GM19397 (cell line): ENCODE measurements at regions not wholly inside any gene's neighbourhood (a gene's known extent, or its start where the extent isn't known, plus 50 kb on each side); places are given as distances from the start of the nearest gene placed in this dataset.
"Not testable (repeated sequence)": the region's sequence is repeated elsewhere in the genome, so short reads cannot be mapped to it uniquely, and the experiment has no call there.

Experiments used
- ATAC-seq: cut with Tn5 transposase; IDR thresholded peaks from one replicate; pipeline ENCODE4 v1.9.1; 2021; ENCODE audit warnings: mild to moderate bottlenecking, moderate library complexity; ENCODE audit not compliant: unreplicated experiment

DNA sequence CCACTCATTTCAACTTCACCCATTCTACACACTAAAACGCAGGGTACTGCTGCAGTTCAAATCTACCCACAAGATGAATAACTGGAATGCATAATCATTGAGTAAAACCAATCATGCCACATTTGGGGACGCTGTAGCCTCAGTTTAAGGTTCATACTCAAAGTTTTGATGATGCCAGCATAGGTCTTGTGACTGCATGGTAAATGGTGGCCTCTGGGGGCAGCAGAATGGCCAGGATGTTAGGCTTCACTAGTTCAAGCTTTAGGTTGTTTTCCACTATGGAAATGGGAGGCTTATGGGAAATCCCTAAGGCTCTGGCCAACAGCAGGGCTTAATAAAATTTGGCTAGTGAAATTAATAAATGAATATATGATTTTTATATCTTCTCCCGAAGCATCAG is 104.3 kb upstream of the TSC22D2 start:
- ATAC-seq = peak; percentile 67

DNA sequence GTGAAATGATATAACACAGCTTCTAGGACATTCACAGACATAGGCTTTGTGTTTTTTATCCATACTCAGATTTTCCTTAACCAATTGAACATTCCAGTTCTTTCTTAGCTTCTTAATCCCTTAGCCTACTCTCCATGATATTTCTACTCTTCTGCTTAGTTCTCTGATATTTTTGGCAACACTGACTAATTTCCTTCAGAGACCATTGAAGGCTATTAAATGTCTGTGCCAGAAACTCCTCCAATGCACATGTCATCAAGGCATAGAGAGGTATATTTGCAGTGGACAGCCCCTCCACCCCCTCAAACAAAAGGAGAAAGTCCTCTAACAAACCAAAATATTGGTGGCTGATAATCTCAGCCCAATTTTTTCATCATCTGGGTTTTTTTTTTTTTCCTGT is 105.9 kb upstream of the TSC22D2 start:
- ATAC-seq = no peak

DNA sequence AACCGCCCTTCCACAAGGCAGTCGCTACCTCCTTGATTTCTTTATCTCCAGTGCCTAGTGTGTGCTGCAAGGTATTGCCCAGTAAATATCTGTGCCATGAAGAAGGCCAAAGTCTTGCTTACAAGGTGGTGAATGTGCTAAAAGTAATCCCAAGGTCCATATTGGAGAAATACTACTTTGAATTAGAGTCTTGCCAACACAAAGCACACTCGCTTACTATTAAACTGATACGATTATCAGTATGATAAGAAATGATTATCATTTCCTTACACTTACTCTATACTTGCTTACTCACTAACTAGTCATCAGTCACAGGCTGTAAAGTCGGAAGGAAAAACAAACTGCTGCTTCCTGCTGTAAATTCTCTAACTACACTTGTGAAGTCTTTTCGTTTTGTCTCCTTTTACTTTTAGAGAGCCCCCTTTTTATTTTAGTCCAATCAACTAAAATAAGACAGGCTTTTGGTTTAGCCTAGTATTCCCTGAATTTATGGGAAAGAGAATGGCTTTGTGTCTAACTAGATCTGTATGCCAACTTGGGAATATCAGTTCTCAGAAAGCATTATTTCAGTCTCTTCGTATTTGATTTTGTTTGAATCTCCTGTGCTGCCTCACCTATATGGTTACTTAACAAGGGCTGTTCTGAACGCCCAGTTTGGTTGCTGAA is 107.1 kb upstream of the TSC22D2 start:
- no peak for ATAC-seq

DNA sequence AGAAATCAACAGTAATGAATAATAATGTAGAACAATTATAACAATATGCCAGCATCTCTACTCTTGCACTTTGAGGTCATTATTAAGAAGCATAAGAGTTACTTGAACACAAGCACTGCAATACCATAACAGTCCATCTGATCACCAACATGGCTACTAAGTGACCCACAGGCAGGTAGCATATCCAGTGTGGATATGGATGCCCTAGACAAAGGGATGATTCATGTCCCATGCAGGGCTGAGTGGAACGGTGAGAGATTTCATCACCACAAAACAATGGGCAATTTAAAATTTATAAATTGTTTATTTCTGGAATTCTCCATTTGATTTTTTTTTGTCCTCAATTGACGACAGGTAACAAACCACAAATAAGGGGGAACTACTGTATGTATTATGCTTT is 107.7 kb upstream of the TSC22D2 start:
- no peak for ATAC-seq

DNA sequence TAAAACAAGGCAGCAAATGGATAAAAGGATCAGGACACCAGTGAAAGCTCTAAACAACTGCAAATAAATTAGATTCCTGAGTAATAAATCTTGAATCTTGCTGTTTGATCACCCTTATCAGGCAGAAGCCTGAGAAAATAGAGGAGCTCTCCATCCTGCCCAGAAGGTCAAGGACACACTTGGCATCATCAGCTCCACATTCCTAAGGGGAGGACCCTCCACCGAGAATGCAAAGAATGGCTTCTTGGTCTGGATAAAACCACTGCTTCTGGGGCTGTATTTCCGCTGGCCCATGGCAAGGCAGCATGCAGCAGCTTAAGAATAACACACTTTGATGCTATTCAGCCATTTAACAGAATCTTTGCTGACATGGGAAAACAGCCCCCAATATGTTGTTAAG is 108.9 kb upstream of the TSC22D2 start:
- no peak for ATAC-seq

DNA sequence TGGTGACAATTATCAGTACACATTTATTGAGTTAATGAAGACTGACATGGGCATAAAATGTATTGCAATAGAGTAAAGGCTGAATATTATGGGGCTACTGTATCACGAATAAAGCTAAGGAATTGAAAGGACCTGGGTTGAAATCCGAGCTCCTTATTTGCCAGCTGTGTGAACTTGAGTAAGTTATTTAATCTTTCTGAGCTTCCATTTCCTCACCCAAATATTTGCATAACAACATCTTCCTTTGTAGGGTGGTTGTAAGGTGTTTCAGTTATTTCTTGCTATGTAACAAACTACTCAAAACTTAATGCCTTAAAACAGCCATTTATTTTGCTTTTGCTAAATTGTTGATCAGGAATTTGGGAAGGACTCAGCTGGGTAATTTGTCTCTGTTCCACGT is 111.1 kb upstream of the TSC22D2 start:
- no peak for ATAC-seq

DNA sequence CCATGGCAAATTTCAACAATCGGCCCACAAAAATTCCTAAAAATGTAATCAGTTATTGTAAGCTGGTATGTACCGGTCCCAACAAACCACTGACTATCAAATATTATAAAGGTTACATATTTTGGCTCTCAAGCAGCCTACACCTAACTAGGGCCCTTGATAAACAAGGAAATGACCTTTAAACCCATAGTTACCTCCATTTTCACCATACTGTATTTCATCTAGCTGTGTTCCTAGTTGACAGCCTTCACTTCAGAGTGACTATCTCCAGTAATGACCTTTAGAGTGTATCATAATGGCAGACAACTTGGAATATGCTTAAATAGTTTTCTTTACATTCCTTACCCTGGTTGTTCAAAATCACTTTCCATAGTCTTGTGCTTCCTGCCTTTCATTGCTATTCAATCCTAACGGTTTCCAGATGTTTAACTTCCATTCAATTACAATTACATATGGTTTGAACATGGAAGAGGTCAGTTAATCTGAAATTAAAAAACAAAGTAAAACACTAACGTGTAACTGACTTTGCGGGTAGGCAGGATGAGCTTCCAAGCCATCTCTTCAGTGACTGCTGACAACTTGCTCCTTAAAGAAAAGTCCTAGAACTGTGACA is 111.9 kb upstream of the TSC22D2 start:
- no peak for ATAC-seq

DNA sequence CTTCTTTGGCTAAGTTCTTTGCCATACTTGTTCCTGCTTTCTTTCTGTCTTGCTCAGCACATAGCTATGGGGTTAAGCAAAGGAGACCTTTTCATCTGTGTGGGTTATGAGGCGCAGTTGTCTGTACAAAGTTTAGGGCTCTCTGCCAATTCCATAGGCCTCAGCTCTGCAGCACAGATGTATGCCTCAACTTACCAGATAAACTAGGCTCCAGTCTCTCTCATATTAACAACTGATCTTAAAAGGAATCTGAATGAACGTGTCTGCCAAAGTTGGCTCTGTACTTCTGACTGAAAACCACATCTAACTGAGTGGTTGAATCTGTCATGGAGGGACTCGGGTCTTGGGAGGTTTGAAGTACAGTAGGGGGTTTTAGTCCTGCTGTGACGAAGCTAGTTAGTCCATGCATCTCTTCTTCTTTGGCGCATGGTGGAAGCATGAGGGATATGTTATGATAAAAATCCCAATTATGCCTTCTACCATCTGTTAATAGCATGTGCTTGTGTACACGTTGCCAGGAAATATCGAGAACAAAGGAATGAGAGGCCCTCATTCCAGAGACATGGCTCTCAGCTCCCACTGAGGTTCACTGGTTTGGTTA is 114.6 kb upstream of the TSC22D2 start:
- ATAC-seq = no peak

DNA sequence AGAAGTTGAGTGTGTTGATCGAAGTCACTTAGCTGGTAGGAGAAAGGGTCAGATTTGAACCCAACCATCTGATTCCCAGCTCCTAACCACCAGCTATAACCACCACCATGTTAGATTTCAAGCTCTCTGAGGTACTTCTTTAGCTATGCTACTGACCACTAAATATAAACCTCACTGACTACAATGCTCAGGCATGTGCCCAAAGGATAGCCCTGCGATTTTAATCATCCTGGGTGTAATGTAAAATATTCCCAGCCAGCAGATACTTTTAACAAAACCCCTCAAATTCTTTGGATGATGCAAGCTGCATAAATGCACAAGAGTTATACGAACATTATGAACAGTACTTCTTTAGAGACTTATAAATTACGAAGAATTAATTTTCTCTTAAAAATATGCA is 115.2 kb upstream of the TSC22D2 start:
- ATAC-seq = no peak

DNA sequence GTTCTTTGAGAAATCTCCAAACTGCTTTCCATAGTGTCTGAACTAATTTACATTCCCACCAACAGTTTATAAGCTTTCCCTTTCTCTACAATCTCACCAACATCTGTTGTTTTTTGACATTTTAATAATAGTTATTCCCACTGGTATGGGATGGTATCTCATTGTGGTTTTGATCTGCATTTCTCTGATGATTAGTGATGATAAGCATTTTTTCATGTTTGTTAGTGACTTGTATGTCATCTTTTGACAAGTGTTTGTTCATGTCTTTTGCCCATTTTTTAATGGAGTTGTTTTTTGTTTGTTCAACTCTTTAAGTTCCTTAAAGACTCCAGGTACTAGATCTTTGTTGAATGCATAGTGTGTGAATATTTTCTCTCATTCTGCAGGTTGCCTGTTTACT is 116.6 kb upstream of the TSC22D2 start:
- ATAC-seq = no peak

DNA sequence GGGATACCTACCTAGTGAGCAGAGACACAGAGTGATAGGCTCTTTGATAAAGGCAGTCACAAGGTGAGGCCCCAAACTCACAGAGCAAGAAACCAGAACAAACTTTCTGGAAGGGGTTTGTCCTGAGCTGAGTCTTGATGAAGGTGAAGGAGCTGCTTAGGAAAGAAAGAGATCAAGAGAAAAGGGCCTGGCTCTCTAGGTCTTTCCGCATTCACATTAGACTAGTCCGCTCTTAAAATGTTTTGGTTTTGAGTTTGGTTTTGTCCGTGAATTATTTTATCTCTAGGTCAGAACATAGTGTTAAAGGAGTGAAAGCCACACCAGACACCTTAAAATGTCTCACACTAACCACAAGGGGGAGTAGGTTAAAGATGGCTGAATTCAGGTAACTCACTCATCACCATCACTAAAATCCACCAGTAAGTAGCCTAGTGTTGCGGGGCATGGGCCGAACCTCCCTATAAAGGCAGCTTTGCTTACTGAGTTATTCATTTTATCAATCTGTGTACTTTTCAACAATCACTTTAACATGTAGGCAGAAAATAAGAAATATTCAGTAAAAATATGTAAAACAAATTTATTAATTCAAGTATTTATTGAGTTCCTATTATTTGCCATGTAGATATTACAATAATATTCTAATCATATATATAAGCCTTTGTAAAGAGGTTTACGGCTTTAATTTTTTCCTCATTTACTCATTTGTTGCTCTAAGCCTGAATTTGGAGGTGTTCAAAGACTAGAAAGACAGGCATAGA is 121.5 kb upstream of the TSC22D2 start:
- peak; percentile 64 for ATAC-seq

DNA sequence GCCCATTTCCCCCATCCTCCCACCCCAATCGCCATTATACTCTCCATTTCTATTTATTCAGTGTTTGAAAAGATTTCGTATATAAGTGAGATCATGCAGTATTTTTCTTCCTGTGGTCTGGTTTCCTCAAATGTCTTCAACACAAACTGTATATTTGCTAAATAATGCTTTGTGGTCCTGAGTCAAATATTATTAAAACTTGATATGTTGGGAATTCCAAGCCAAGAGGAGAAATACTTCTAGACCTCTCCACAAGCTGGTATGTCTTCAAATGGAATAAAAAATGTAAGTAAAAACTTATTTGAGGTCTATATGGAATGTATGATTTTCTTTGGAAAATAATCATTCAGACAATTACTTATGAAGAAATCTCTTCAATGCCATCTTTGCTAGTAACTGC is 122.5 kb upstream of the TSC22D2 start:
- ATAC-seq = no peak

DNA sequence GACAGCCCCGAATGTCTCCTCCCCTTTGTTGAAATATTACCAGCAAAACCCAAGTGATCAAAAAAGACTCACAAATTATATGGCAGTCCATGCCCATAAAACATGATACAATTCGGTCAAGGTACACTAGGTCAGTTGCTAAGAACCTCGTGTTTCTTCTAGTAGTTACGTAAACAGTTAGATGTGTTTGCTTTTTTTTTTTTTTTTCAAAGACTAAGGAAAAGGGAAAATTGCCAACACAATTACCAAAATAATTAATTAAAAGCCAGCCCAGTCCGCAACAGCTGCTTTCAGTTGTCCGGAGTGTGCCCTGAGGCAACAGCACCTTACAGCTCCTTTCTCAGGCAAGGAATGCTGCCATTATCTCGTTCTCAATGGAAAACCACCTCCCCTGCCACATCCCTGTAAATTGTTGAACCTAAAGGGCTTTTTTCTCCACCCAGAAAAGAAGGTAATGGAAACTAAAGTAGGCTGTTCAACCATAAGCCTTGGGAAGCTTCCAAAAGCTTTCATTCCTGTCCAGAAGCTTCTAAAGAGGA is 129.2 kb upstream of the TSC22D2 start:
- no peak for ATAC-seq

DNA sequence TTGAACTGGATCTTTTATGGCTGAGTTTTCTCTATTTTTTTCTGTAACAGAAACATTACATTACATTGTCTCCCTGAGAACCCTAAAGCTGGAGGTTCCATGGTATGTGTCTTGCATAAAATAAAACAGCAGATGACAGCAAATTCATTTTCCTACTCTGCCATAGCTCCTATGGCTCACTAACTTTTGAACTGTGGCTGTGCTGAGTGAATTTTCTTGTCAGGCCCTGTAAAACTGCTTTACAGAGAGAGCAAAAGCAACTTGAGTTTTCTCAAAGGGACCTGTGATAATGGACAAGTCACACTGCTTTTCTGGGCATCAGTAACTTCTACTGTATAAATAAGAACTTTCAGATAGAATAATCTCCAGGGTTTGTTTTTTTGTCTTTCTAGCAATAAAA is 129.9 kb upstream of the TSC22D2 start:
- ATAC-seq = no peak

DNA sequence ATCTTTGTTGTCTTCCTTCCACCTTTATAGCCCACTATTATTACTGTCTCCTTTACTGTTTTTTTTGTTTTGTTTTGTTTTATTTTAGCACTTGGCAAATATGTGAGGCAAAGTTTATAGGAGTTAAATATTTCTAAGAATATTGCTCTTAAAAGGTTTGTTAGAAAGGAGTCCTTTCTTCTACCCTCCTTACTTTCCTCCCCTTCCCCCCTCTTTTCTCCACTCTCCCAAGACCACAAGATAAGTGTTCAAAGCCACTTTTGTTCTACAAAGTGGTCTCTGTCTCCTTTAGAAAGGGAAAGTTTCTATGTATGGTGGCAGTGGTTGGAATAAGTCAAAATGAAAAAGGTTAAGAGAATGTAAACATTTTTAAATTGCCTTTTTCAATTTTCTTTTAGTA is 130.7 kb upstream of the TSC22D2 start:
- ATAC-seq = no peak

DNA sequence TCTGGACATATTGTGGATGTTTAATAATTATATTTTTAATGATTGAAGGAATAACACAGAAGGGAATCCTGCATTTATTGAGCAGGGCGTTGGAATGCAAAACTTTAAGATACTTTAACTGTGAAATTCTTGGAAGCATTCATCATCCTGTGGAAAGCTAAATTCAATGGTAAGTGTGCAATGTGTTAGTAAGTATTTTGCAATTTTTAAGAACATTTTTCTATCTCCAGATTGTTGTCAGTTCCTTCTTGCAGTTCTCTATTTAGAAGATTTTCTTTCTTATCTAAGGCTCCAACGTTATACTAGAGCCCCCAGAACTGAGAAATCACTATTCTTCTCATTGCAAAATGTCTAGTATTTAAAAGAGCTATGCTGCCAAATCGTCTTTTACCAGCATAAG is 132.2 kb upstream of the TSC22D2 start:
- ATAC-seq = no peak

DNA sequence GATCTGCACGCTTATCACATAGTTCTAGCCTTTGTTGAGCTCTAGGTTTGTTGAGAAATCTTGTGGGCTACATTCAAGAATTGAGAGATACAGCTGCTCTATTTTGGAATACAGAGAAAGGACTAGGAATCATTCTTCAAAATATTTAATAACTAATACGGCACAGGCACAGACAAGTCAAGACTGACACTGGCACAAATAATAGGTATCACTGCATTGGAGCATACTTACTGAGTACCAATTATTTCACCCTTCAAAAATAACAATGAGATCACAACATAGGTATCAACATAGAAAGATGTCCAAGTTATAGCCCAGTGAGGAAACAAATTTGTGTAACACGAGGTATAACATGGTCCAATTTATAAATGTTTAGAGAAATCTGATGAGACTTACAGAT is 133.7 kb upstream of the TSC22D2 start:
- no peak for ATAC-seq

DNA sequence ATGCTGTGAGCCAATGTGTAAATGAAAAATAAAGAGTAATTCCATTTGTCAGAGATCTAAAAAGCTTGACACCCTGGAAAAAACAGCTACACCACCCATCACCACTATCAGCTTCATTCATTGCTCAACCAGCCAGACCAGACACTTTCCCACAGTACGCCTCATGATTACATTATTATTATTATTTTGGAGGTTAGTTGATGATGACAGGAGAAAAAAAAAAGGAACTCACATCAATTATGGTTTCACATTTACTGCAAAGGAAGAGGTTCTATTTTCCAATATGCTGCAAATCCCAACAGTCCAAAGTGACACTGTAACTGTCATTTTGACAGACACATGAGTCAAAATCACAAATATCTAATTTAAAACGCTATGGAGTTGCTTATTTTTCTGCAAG is 134.7 kb upstream of the TSC22D2 start:
- no peak for ATAC-seq

DNA sequence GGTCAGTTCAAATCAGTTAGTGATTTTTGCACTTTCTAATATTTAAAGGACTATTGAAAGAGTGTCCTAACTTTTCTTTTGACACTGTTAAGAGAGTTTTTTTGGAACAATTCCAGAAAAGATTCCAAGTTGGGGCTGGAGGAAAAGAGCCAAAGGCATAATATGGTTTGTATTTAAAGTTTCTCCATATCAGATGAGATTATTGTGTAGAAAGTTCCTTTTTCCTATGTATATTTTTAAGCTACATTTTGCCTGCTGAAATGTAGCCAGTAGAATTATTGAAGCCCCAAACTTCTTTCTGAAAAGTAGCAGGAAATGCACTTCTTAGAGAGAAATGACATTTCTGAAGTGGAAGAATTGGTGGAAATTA is 136.5 kb upstream of the TSC22D2 start:
- no peak for ATAC-seq

DNA sequence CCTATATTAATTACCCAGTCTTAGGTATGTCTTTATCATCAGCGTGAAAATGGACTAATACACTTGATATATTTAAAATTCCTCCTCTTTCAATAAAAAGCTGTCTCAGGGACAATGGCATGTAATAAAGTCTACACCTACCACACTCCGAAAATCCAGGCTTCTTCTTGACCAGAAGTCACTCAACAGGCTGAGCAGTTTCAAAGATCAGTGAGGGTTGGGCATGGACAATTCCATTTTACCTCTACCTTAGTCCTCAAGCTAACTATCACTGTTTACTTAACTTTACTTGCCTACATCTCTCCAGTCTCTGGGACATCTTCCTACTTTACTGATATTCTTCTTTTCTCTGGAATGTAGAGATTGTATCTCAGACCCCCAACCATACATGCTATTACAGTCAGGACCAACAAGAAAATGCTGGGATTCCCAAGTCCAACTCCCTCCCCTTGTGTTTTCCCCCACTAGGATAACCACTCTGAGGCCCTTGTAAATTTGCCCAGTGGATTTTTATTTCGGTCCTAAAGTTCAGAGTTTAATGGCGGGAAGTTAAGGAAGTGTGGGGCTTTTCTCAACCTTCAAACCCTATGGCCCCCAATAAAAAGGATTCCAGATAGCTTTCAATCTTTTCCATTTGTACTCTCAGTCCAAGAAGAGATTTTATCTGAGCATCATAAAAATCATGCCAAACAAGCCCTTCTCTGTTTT is 137.1 kb upstream of the TSC22D2 start:
- no peak for ATAC-seq

DNA sequence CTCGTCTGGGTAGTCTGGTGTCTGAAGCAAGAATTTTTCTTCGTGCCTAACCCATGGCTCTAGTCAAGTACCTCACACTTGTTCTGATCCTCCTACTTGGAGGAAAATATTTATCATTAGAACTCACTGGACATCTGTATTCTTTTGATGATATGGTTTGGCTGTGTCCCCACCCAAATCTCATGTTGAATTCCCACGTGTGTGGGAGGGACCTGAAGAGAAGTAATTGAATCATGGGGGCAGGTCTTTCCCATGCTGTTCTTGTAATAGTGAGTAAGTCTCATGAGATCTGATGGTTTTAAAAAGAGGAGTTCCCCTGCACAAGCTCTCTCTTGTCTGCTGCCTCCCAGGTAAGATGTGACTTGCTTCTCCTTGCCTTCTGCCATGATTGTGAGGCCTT is 137.7 kb upstream of the TSC22D2 start:
- ATAC-seq = not testable (repeated sequence)
